WTC11 (cell line): ENCODE measurements at regions not wholly inside any gene's neighbourhood (a gene's known extent, or its start where the extent isn't known, plus 50 kb on each side); places are given as distances from the start of the nearest gene placed in this dataset.
A peak's percentile ranks its signal among the peaks of the same experiment; 100 is the strongest.

ENCODE experiments used
- CREB1 ChIP-seq: sonication (generic); formaldehyde crosslinking; IDR thresholded peaks from 2 replicates; pipeline ENCODE4 v1.8.0; 2023; ENCODE audit warnings: mild to moderate bottlenecking, missing genetic modification reagents
- CTCF ChIP-seq: fragments of 200-600 bp; IDR thresholded peaks from 2 replicates; pipeline ENCODE4 v1.8.0; 2022; ENCODE audit warnings: antibody characterized with exemption
- E2F4 ChIP-seq: sonication (generic); formaldehyde crosslinking; IDR thresholded peaks from 2 replicates; pipeline ENCODE4 v1.8.1; 2022; ENCODE audit warnings: low read depth, mild to moderate bottlenecking, moderate library complexity, missing genetic modification reagents, borderline replicate concordance
- FOXJ3 ChIP-seq: sonication (generic); formaldehyde crosslinking; IDR thresholded peaks from 2 replicates; pipeline ENCODE4 v1.9.0; 2021; ENCODE audit warnings: missing genetic modification reagents, mild to moderate bottlenecking, borderline replicate concordance
- MAX ChIP-seq: sonication (generic); formaldehyde crosslinking; IDR thresholded peaks from 2 replicates; pipeline ENCODE4 v1.8.0; 2022; ENCODE audit warnings: mild to moderate bottlenecking, missing genetic modification reagents
- MLX ChIP-seq: sonication (generic); formaldehyde crosslinking; IDR thresholded peaks from 2 replicates; pipeline ENCODE4 v1.8.1; 2023; ENCODE audit warnings: mild to moderate bottlenecking, missing genetic modification reagents, moderate library complexity
- SP1 ChIP-seq: sonication (generic); formaldehyde crosslinking; conservative IDR thresholded peaks from 2 replicates; pipeline ENCODE4 v1.8.1; 2022; ENCODE audit warnings: missing genetic modification reagents
- TEAD4 ChIP-seq: sonication (generic); formaldehyde crosslinking; IDR thresholded peaks from 2 replicates; pipeline ENCODE4 v1.8.0; 2022; ENCODE audit warnings: mild to moderate bottlenecking, missing genetic modification reagents
- TP53 ChIP-seq: sonication (generic); formaldehyde crosslinking; IDR thresholded peaks from 2 replicates; pipeline ENCODE4 v1.8.1; 2023; ENCODE audit warnings: mild to moderate bottlenecking, missing genetic modification reagents
- ZNF138 ChIP-seq: sonication (generic); formaldehyde crosslinking; conservative IDR thresholded peaks from 2 replicates; pipeline ENCODE4 v1.8.1; 2022; ENCODE audit warnings: mild to moderate bottlenecking, moderate library complexity, missing genetic modification reagents

GRCh38 chr20:22684072-22684762, 99.8 kb upstream of the FOXA2 start:
- TF ChIP-seq E2F4 (CRISPR knock-in tag) (no peak), MLX (CRISPR knock-in tag) (no peak), MAX (CRISPR knock-in tag) (no peak), SP1 (CRISPR knock-in tag) (no peak), CTCF (peak; percentile 88), TEAD4 (CRISPR knock-in tag) (no peak), FOXJ3 (no peak), ZNF138 (CRISPR knock-in tag) (no peak), CREB1 (no peak), TP53 (no peak)
